ENCODE measurements at regions not wholly inside any gene's neighbourhood (a gene's known extent, or its start where the extent isn't known, plus 50 kb on each side); places are given as distances from the start of the nearest gene placed in this dataset.

DNA sequence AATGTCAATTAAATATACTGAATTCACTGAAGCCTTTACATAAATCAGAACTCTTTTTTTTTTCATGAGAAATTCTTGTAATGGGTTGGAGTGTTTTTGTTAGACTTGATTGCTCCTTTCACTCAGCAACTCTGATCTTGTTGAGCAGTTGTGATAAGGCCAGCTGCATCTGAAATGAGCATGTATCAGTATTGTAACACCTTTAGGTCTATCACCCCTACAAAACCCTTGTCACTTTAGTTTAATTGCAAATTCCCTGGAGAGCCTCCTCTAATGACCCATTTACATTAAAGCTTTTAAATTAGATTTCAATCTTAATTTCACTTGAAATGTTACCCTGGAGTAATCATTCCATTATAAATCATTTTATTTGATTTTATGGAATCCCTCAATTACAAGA is 346.8 kb upstream of the TCF4 start:
- H3K4me1 Mint-ChIP-seq: no peaks in the 10 kb centered on the region
- POLR2A ChIA-PET: no interaction called here
- H3K27ac Mint-ChIP-seq: no peak overlapping the region
- peaks cover 10% of the 10 kb centered on the region for H3K9me3 Mint-ChIP-seq
- H3K36me3 Mint-ChIP-seq (ENCODE audit: low read depth): no peaks in the 10 kb centered on the region
- no peaks in the 10 kb centered on the region for H3K27me3 Mint-ChIP-seq
- DNase-seq: no peak
- no peak overlapping the region for H3K4me3 Mint-ChIP-seq
- CTCF ChIA-PET: no interaction called here

GRCh38 chr18:55932675-55933074 is 344.7 kb upstream of the TCF4 start:
- H3K9me3 Mint-ChIP-seq: peaks cover 4% of the 10 kb centered on the region
- H3K27me3 Mint-ChIP-seq: no peaks in the 10 kb centered on the region
- H3K27ac Mint-ChIP-seq: no peak overlapping the region
- no peak overlapping the region for H3K4me3 Mint-ChIP-seq
- H3K4me1 Mint-ChIP-seq: no peaks in the 10 kb centered on the region
- DNase-seq: no peak
- CTCF ChIA-PET: no interaction called here
- POLR2A ChIA-PET: no interaction called here
- H3K36me3 Mint-ChIP-seq (ENCODE audit: low read depth): no peaks in the 10 kb centered on the region

DNA sequence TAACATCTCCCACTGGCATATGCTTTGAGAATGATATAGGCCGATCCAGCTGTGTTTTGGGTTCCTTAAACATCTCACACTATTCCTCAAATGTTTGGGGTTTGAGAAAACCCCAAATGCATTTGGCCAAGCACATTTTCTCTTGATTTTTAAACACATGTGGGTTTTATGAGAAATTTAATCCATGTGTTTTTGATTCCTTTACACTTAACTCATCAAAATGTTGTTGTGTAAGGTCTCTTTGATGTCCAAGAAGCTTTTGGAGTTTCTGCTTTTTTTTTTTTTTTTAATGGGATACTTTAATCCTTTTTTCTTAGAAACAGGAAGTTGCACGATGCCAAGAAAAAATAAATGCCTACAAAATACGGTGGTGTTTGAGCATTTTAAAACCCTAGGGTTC is 339.8 kb upstream of the TCF4 start:
- no peaks in the 10 kb centered on the region for H3K36me3 Mint-ChIP-seq (ENCODE audit: low read depth)
- no peaks in the 10 kb centered on the region for H3K27me3 Mint-ChIP-seq
- no peak for DNase-seq
- POLR2A ChIA-PET: no interaction called here
- H3K4me3 Mint-ChIP-seq: no peak overlapping the region
- H3K4me1 Mint-ChIP-seq: no peaks in the 10 kb centered on the region
- no peak overlapping the region for H3K27ac Mint-ChIP-seq
- H3K9me3 Mint-ChIP-seq: peaks cover 4% of the 10 kb centered on the region
- CTCF ChIA-PET: no interaction called here

DNA sequence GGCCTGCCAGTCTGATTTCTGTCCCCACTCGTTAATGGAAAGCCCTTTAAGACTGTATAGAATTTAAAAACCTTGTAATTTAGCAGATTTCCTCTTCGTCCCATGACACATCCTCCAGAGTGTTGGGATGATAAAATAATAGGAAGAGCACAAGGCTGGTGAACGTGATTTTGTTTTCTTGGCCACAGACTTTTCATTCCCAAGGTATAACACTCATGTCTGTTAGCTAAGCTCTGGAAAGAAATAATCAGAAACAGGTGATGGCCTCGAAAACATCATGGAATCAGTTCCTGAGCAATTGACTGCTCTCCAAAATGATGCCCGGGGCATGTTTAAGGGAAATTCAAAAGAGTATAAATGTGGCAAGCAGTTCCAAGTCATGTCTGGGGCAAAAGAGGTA is 337.8 kb upstream of the TCF4 start:
- POLR2A ChIA-PET: no interaction called here
- CTCF ChIA-PET: no interaction called here
- H3K4me3 Mint-ChIP-seq: no peak overlapping the region
- H3K36me3 Mint-ChIP-seq (ENCODE audit: low read depth): no peaks in the 10 kb centered on the region
- no peaks in the 10 kb centered on the region for H3K4me1 Mint-ChIP-seq
- H3K9me3 Mint-ChIP-seq: peaks cover 4% of the 10 kb centered on the region
- no peak overlapping the region for H3K27ac Mint-ChIP-seq
- DNase-seq: no peak
- no peaks in the 10 kb centered on the region for H3K27me3 Mint-ChIP-seq

DNA sequence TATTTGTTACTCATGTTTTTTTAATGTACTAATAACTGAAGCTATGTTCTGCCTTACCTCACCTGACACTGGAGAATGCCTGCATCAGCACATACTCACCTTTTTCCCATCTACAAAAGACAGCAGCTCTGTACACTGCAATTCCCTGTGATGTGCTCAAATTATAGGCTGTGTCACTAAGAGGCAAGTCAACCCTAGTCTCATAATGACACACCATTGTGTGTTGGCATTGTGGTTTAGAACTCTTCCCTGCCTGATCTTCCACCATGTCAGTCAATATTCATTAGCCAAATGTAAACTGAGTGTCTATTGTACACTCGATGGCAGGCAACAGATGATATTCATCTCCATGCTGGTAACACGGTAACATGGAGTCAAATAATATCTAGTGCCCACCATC is 332.1 kb upstream of the TCF4 start:
- Mint-ChIP-seq H3K27ac (no peak overlapping the region), H3K4me3 (no peak overlapping the region), H3K9me3 (no peaks in the 10 kb centered on the region), H3K27me3 (no peaks in the 10 kb centered on the region), H3K4me1 (no peaks in the 10 kb centered on the region), H3K36me3 (ENCODE audit: low read depth) (no peaks in the 10 kb centered on the region)
- ChIA-PET CTCF (no interaction called here), POLR2A (no interaction called here)
- DNase-seq: no peak

GRCh38 chr18:55918444-55918843 is 330.5 kb upstream of the TCF4 start:
- no peaks in the 10 kb centered on the region for H3K4me1 Mint-ChIP-seq
- no peaks in the 10 kb centered on the region for H3K27me3 Mint-ChIP-seq
- no peak overlapping the region for H3K4me3 Mint-ChIP-seq
- ChIA-PET CTCF (no interaction called here), POLR2A (no interaction called here)
- H3K9me3 Mint-ChIP-seq: no peaks in the 10 kb centered on the region
- H3K27ac Mint-ChIP-seq: no peak overlapping the region
- no peaks in the 10 kb centered on the region for H3K36me3 Mint-ChIP-seq (ENCODE audit: low read depth)
- no peak for DNase-seq

- POLR2A ChIA-PET: no interaction called here
- no peaks in the 10 kb centered on the region for H3K36me3 Mint-ChIP-seq (ENCODE audit: low read depth)
These were observed 324.9 kb upstream of the TCF4 start for GRCh38 chr18:55912919-55913318.

DNA sequence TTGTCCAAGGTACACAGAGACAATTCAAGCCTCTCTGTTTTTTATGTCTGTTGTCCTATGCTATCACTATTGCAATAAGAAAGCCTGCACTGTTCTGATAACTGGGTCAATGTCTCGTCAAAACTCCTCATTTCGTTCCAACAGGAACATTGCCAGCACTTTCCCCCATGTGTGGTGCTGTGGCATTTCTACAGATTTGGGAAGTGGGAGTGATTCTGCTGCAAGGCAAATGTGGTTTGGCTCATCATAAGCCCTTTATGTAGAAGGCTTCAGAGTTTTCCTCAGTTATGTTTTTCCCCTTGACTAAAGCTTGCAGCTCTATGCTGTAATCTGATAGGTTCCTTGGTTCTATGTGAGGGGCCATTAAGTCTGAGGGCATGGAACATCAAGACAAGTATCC is 324.1 kb upstream of the TCF4 start:
- Mint-ChIP-seq H3K9me3 (no peaks in the 10 kb centered on the region), H3K27me3 (no peaks in the 10 kb centered on the region), H3K36me3 (ENCODE audit: low read depth) (no peaks in the 10 kb centered on the region), H3K27ac (no peak overlapping the region), H3K4me3 (no peak overlapping the region), H3K4me1 (no peaks in the 10 kb centered on the region)
- no peak for DNase-seq
- POLR2A ChIA-PET: no interaction called here
- CTCF ChIA-PET: no interaction called here

More at GRCh38 chr18:55912919-55913318, 324.9 kb upstream of the TCF4 start:
- Mint-ChIP-seq H3K27me3 (no peaks in the 10 kb centered on the region), H3K27ac (no peak overlapping the region), H3K4me3 (no peak overlapping the region), H3K4me1 (no peaks in the 10 kb centered on the region), H3K9me3 (no peaks in the 10 kb centered on the region)
- CTCF ChIA-PET: no interaction called here
- no peak for DNase-seq

DNA sequence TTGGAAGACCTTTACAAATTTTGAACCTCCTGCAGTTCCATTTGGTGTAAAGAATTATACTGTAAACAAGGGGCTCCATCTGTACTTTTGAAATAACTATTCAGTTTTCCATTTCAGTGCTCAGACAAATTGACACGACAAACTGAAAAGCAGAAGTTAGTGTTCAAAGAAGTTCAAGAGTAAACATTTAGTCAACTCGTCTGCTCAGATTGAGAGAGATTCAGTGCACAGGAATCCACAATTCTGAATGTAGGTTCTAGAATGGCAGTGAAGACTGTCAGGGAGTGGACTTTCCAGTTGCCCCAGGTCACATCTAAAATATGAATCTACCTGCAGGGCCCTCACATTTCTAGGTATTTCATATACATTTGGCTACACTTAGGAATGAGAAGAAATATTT is 322.3 kb upstream of the TCF4 start:
- Mint-ChIP-seq H3K36me3 (ENCODE audit: low read depth) (no peaks in the 10 kb centered on the region), H3K4me1 (peaks cover 3% of the 10 kb centered on the region), H3K4me3 (no peak overlapping the region), H3K27me3 (no peaks in the 10 kb centered on the region), H3K9me3 (no peaks in the 10 kb centered on the region), H3K27ac (no peak overlapping the region)
- ChIA-PET POLR2A (no interaction called here), CTCF (no interaction called here)
- DNase-seq: no peak

DNA sequence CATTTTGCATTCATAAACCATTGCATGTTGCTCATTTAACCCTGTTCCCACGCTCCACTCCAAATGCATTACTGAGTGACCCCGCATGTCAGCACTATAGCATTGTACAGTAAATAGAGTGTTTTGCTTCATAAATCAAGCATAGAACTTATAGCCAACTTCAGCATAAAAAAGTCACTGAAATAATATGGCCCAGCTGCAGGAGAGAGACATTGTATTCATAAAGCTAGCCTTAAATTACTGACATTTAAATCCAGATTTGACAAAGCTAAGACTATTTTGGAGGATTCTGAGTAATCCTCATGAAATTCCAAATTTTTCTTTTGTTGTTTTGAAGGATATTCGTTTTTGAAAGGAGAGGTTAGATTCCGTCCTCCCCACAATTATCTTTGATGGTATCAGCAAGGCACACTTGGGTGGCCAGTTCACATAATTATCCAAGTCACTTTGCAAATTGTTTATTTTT is 320.9 kb upstream of the TCF4 start:
- Mint-ChIP-seq H3K27ac (no peak overlapping the region), H3K9me3 (no peaks in the 10 kb centered on the region), H3K4me1 (peaks cover 3% of the 10 kb centered on the region), H3K36me3 (ENCODE audit: low read depth) (no peaks in the 10 kb centered on the region), H3K27me3 (no peaks in the 10 kb centered on the region), H3K4me3 (no peak overlapping the region)
- ChIA-PET CTCF (no interaction called here), POLR2A (interaction anchor here (0.6 kb wide), 1 partner anchor 463 kb away, joined by 3 read pairs; no protein-coding TSS in a partner anchor)
- no peak for DNase-seq

DNA sequence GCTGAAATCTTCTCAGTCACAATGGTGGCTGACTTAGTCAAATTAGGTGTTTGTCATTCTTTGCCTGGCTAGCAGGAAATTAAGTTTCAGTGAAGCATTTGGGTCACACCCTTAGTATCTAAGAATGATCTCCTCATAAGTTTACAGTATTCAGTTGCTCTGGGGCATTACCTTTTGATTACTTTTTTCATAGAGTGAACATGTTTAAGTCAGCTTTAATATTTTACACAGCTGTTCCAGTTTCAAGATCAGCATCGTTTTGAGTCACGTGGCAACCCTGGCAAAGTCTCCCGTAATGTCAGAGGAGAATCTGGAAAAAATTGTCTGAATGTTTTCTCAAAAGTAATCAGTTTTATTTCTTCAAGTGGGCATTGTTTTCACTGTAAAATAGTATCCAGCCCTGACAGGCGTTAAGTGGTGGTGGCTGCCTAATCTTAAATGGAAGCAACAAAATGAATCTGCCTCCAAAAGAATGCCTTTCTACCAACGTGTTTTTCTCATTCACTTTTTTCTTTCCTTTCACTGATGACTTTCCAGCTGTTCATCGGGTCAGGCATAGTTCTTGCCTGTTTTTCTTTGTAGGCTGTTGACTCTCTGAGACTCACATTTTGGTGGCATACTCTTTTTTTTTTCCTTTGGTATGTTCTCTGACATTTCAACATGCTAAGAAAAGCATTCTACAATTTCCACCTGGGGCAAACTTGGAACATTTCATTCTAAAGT is 319.6 kb upstream of the TCF4 start:
- peaks cover 3% of the 10 kb centered on the region for H3K4me1 Mint-ChIP-seq
- H3K9me3 Mint-ChIP-seq: no peaks in the 10 kb centered on the region
- H3K27ac Mint-ChIP-seq: no peak overlapping the region
- DNase-seq: no peak
- no peaks in the 10 kb centered on the region for H3K36me3 Mint-ChIP-seq (ENCODE audit: low read depth)
- ChIA-PET POLR2A (no interaction called here), CTCF (no interaction called here)
- no peak overlapping the region for H3K4me3 Mint-ChIP-seq
- no peaks in the 10 kb centered on the region for H3K27me3 Mint-ChIP-seq

GRCh38 chr18:55906536-55906935 is 318.5 kb upstream of the TCF4 start:
- H3K27me3 Mint-ChIP-seq: no peaks in the 10 kb centered on the region

GRCh38 chr18:55903911-55904310 is 315.9 kb upstream of the TCF4 start:
- Mint-ChIP-seq H3K27me3 (no peaks in the 10 kb centered on the region), H3K4me3 (no peak overlapping the region), H3K4me1 (peaks cover 3% of the 10 kb centered on the region), H3K9me3 (no peaks in the 10 kb centered on the region), H3K36me3 (ENCODE audit: low read depth) (no peaks in the 10 kb centered on the region), H3K27ac (no peak overlapping the region)
- CTCF ChIA-PET: no interaction called here
- no peak for DNase-seq
- POLR2A ChIA-PET: no interaction called here

More at GRCh38 chr18:55906536-55906935, 318.5 kb upstream of the TCF4 start:
- ChIA-PET POLR2A (no interaction called here), CTCF (no interaction called here)
- DNase-seq: no peak
- H3K36me3 Mint-ChIP-seq (ENCODE audit: low read depth): no peaks in the 10 kb centered on the region
- H3K4me1 Mint-ChIP-seq: peaks cover 3% of the 10 kb centered on the region
- H3K9me3 Mint-ChIP-seq: no peaks in the 10 kb centered on the region
- H3K4me3 Mint-ChIP-seq: no peak overlapping the region
- H3K27ac Mint-ChIP-seq: no peak overlapping the region

- H3K9me3 Mint-ChIP-seq: no peaks in the 10 kb centered on the region
- H3K36me3 Mint-ChIP-seq (ENCODE audit: low read depth): no peaks in the 10 kb centered on the region
- ChIA-PET CTCF (no interaction called here), POLR2A (no interaction called here)
- DNase-seq: no peak
- H3K4me1 Mint-ChIP-seq: no peaks in the 10 kb centered on the region
- H3K4me3 Mint-ChIP-seq: no peak overlapping the region
- H3K27me3 Mint-ChIP-seq: no peaks in the 10 kb centered on the region
- no peak overlapping the region for H3K27ac Mint-ChIP-seq
These were observed 312.4 kb upstream of the TCF4 start for GRCh38 chr18:55900380-55900779.

All from activated CD4-positive, alpha-beta T cell treated with anti-CD3 and anti-CD28 coated beads, Interleukin-2, amount 10 ng/mL, durations not matched to agents 7 days and 5 days (primary cell).